OCI-LY7 (cell line): ENCODE measurements at regions not wholly inside any gene's neighbourhood (a gene's known extent, or its start where the extent isn't known, plus 50 kb on each side); places are given as distances from the start of the nearest gene placed in this dataset.

ENCODE experiments used
- EZH2phosphoT487 ChIP-seq: fragments of 200-600 bp; sonication (generic); IDR thresholded peaks from 2 replicates; pipeline ENCODE4 v1.6.1; 2018; ENCODE audit warnings: low read depth, borderline replicate concordance, mild to moderate bottlenecking, mixed run types, antibody characterized with exemption, low read length, moderate library complexity, mixed read lengths
- TF ChIP-seq, protein P1 (sequence below): fragments of 200-600 bp; sonication (generic); conservative IDR thresholded peaks from 2 replicates; pipeline ENCODE4 v1.5.1; 2014; ENCODE audit warnings: mild to moderate bottlenecking, antibody characterized with exemption, low read length, moderate library complexity, mixed read lengths

DNA sequence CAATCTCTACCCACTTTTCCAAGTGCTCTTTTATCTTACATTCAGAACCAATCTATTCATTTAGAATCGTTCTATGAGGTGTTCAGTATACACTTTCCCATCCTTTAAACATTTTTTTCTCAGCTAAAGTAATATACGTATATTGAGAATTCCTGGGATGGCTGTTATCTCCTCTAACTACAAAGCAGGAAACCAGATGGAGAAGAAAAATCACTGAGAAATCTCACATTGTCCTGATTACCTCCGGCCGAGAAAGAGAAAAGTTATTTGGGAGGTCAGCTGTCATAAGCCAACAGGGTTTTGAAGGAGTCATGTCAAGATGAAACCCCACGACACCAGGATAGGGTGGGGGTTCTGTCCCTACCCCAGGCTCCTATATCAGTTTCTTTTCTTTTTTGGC is 99.2 kb upstream of the KDM7A start:
- TF ChIP-seq, protein P1, sequence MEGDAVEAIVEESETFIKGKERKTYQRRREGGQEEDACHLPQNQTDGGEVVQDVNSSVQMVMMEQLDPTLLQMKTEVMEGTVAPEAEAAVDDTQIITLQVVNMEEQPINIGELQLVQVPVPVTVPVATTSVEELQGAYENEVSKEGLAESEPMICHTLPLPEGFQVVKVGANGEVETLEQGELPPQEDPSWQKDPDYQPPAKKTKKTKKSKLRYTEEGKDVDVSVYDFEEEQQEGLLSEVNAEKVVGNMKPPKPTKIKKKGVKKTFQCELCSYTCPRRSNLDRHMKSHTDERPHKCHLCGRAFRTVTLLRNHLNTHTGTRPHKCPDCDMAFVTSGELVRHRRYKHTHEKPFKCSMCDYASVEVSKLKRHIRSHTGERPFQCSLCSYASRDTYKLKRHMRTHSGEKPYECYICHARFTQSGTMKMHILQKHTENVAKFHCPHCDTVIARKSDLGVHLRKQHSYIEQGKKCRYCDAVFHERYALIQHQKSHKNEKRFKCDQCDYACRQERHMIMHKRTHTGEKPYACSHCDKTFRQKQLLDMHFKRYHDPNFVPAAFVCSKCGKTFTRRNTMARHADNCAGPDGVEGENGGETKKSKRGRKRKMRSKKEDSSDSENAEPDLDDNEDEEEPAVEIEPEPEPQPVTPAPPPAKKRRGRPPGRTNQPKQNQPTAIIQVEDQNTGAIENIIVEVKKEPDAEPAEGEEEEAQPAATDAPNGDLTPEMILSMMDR, result no peak
- TF ChIP-seq EZH2phosphoT487, result no peak
